ENCODE measurements at regions not wholly inside any gene's neighbourhood (a gene's known extent, or its start where the extent isn't known, plus 50 kb on each side); places are given as distances from the start of the nearest gene placed in this dataset.

- TF ChIP-seq CTCF (IDR thresholded peaks at IDR 0.05) (no peak), POLR2AphosphoS5 (IDR thresholded peaks at IDR 0.05) (no peak), POLR2A (IDR thresholded peaks at IDR 0.05) (no peak)
Measured at GRCh38 chr6:79385893-79386292, 151.3 kb downstream of the LCA5 start.

Data from breast epithelium (tissue), 3 donors.